ENCODE measurements at regions not wholly inside any gene's neighbourhood (a gene's known extent, or its start where the extent isn't known, plus 50 kb on each side); places are given as distances from the start of the nearest gene placed in this dataset.

GRCh38 chr12:114479831-114480230 is 73.9 kb upstream of the TBX5 start (continued):
- TF ChIP-seq MYC (IDR thresholded peaks at IDR 0.05; ENCODE audit: low read depth, low read length), result no peak
- no peak for TF ChIP-seq MYC (CRISPR knock-in tag; IDR thresholded peaks at IDR 0.05; ENCODE audit: borderline replicate concordance, low read depth)
- TF ChIP-seq, protein P1, sequence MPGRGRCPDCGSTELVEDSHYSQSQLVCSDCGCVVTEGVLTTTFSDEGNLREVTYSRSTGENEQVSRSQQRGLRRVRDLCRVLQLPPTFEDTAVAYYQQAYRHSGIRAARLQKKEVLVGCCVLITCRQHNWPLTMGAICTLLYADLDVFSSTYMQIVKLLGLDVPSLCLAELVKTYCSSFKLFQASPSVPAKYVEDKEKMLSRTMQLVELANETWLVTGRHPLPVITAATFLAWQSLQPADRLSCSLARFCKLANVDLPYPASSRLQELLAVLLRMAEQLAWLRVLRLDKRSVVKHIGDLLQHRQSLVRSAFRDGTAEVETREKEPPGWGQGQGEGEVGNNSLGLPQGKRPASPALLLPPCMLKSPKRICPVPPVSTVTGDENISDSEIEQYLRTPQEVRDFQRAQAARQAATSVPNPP (IDR thresholded peaks at IDR 0.05; ENCODE audit: borderline replicate concordance, insufficient read depth, insufficient read length), result no peak
- TF ChIP-seq KAT7 (CRISPR knock-in tag; IDR thresholded peaks at IDR 0.05; ENCODE audit: borderline replicate concordance), result no peak
- TF ChIP-seq LEF1 (IDR thresholded peaks at IDR 0.05), result no peak
- TF ChIP-seq, protein P2, sequence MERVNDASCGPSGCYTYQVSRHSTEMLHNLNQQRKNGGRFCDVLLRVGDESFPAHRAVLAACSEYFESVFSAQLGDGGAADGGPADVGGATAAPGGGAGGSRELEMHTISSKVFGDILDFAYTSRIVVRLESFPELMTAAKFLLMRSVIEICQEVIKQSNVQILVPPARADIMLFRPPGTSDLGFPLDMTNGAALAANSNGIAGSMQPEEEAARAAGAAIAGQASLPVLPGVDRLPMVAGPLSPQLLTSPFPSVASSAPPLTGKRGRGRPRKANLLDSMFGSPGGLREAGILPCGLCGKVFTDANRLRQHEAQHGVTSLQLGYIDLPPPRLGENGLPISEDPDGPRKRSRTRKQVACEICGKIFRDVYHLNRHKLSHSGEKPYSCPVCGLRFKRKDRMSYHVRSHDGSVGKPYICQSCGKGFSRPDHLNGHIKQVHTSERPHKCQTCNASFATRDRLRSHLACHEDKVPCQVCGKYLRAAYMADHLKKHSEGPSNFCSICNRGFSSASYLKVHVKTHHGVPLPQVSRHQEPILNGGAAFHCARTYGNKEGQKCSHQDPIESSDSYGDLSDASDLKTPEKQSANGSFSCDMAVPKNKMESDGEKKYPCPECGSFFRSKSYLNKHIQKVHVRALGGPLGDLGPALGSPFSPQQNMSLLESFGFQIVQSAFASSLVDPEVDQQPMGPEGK (CRISPR knock-in tag; IDR thresholded peaks at IDR 0.05; ENCODE audit: borderline replicate concordance), result no peak
- no peak for TF ChIP-seq TSHZ1 (CRISPR knock-in tag; IDR thresholded peaks at IDR 0.05)

All from K562 (cell line).